HEK293T (cell line): ENCODE measurements at regions not wholly inside any gene's neighbourhood (a gene's known extent, or its start where the extent isn't known, plus 50 kb on each side); places are given as distances from the start of the nearest gene placed in this dataset.

Experiments
- BHLHE40 ChIP-seq: fragments of 450-650 bp; IDR thresholded peaks from 2 replicates; pipeline ENCODE4 v1.6.1; 2016; ENCODE audit warnings: mild to moderate bottlenecking, moderate library complexity, borderline replicate concordance
- CTBP1 ChIP-seq: fragments of 450-650 bp; IDR thresholded peaks from 2 replicates; pipeline ENCODE4 v1.6.1; 2016; ENCODE audit warnings: borderline replicate concordance
- ELF4 ChIP-seq: fragments of 450-650 bp; IDR thresholded peaks from 2 replicates; pipeline ENCODE4 v1.6.1; 2017; ENCODE audit warnings: antibody characterized with exemption
- FOXK2 ChIP-seq: fragments of 450-650 bp; IDR thresholded peaks from 2 replicates; pipeline ENCODE4 v1.6.1; 2016; ENCODE audit warnings: mild to moderate bottlenecking
- FOXM1 ChIP-seq: fragments of 450-650 bp; IDR thresholded peaks from 2 replicates; pipeline ENCODE4 v1.6.1; 2017; ENCODE audit warnings: mild to moderate bottlenecking, borderline replicate concordance
- HDGF ChIP-seq: fragments of 450-650 bp; IDR thresholded peaks from 2 replicates; pipeline ENCODE4 v1.6.1; 2017; ENCODE audit warnings: antibody characterized with exemption, borderline replicate concordance
- NFRKB ChIP-seq: fragments of 450-650 bp; IDR thresholded peaks from 2 replicates; pipeline ENCODE4 v1.6.1; 2016; ENCODE audit warnings: mild to moderate bottlenecking, moderate library complexity
- SUZ12 ChIP-seq: fragments of 450-650 bp; IDR thresholded peaks from 2 replicates; pipeline ENCODE4 v1.6.1; 2016; ENCODE audit warnings: mild to moderate bottlenecking
- TARDBP ChIP-seq: fragments of 450-650 bp; IDR thresholded peaks from 2 replicates; pipeline ENCODE4 v1.6.1; 2016
- TF ChIP-seq, protein P1 (sequence below): fragments of 450-650 bp; IDR thresholded peaks from 2 replicates; pipeline ENCODE4 v1.6.1; 2016

DNA sequence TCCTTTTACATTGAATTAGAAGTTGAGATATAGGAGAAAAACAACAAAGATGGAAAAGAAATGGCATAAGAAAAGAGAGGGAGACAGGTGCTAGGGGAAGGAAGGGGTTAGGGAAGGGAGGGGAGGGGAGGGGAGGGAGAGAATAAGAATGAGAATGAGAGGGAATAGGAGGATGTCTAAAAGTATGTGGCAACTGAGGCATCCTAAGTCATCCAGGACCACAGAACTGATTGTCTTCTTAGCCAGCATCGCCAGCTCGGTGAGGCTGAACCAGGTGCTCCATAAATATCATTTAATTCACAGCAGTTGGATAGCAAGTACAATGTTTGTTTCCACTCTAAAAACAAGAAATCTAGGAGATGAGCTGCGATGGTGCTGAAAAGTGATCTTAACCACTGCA is 393.5 kb downstream of the TMEM182 start:
- TF ChIP-seq, protein P1, sequence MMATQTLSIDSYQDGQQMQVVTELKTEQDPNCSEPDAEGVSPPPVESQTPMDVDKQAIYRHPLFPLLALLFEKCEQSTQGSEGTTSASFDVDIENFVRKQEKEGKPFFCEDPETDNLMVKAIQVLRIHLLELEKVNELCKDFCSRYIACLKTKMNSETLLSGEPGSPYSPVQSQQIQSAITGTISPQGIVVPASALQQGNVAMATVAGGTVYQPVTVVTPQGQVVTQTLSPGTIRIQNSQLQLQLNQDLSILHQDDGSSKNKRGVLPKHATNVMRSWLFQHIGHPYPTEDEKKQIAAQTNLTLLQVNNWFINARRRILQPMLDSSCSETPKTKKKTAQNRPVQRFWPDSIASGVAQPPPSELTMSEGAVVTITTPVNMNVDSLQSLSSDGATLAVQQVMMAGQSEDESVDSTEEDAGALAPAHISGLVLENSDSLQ, result no peak
- TF ChIP-seq FOXK2, result no peak
- TF ChIP-seq CTBP1, result no peak
- TF ChIP-seq BHLHE40, result no peak
- TF ChIP-seq ELF4, result no peak
- no peak for TF ChIP-seq SUZ12
- no peak for TF ChIP-seq NFRKB
- no peak for TF ChIP-seq TARDBP
- no peak for TF ChIP-seq FOXM1
- no peak for TF ChIP-seq HDGF
